ENCODE measurements at regions not wholly inside any gene's neighbourhood (a gene's known extent, or its start where the extent isn't known, plus 50 kb on each side); places are given as distances from the start of the nearest gene placed in this dataset.

GRCh38 chr14:39734306-39734705 is 302.1 kb upstream of the FBXO33 start:
- Histone ChIP-seq H3K36me3 (no peaks in the 10 kb centered on the region), H3K4me3 (no peak overlapping the region), H3K27me3 (no peaks in the 10 kb centered on the region), H3K27ac (no peak overlapping the region), H3K9me3 (no peaks in the 10 kb centered on the region), H3K4me1 (no peaks in the 10 kb centered on the region)
- DNase-seq (ENCODE audit: extremely low spot score in 2 of 2): no peak
- TF ChIP-seq POLR2A (IDR thresholded peaks at IDR 0.05): no peak
- TF ChIP-seq POLR2AphosphoS5 (IDR thresholded peaks at IDR 0.05; ENCODE audit: insufficient read depth in 1 of 2, low read depth in 1 of 2): no peak
- TF ChIP-seq CTCF (IDR thresholded peaks at IDR 0.05): no peak
- intact Hi-C loops (cut with DNase I): no loop called here

DNA sequence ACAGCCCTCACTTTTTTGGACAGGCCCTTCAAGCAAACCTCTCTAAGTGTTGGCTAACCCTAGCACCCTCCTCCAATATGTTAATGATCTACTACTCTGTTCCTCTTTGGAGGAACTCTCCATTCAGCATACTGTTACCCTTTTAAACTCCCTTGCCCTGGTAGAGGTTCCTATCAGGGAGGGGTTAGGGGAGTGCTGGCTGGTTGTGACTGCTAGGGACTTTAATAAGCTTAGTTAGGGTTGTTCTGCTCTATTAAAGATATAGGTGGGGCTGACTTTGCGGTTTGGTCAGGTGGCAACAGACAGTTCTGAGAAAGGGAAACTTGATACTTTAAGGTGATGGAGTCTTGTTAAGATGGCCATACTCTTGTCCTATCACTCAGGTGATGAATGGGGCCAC is 301.5 kb upstream of the FBXO33 start:
- Histone ChIP-seq H3K27ac (no peak overlapping the region), H3K4me1 (no peaks in the 10 kb centered on the region), H3K27me3 (no peaks in the 10 kb centered on the region), H3K9me3 (no peaks in the 10 kb centered on the region), H3K36me3 (no peaks in the 10 kb centered on the region), H3K4me3 (no peak overlapping the region)
- DNase-seq (ENCODE audit: extremely low spot score in 2 of 2): no peak
- TF ChIP-seq POLR2A (IDR thresholded peaks at IDR 0.05) (no peak), POLR2AphosphoS5 (IDR thresholded peaks at IDR 0.05; ENCODE audit: insufficient read depth in 1 of 2, low read depth in 1 of 2) (no peak), CTCF (IDR thresholded peaks at IDR 0.05) (no peak)
- intact Hi-C loops (cut with DNase I): no loop called here

DNA sequence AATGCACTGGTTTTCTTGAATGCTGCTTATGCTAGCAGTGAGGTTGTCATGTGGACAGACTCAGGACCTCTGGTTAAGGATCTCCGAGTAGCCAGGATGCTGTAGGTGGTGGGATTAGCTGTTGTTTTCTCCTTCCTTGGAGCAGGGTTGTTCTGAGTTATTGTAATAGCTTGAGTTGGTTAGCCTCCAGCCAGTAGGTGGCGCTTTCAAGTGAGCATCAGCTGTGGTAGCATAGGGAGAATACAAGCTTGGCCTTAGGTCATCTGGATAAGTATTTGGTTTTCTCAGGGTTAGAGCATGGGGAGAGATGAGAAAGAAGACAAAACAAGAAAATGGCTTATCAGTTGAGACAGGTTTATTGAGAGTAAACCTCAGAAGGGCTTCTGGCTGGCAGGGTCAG is 299.7 kb upstream of the FBXO33 start:
- Histone ChIP-seq H3K9me3 (no peaks in the 10 kb centered on the region), H3K27ac (no peak overlapping the region), H3K4me1 (no peaks in the 10 kb centered on the region), H3K36me3 (no peaks in the 10 kb centered on the region), H3K27me3 (no peaks in the 10 kb centered on the region), H3K4me3 (no peak overlapping the region)
- intact Hi-C loops (cut with DNase I): no loop called here
- no peak for TF ChIP-seq POLR2AphosphoS5 (IDR thresholded peaks at IDR 0.05; ENCODE audit: insufficient read depth in 1 of 2, low read depth in 1 of 2)
- no peak for TF ChIP-seq CTCF (IDR thresholded peaks at IDR 0.05)
- TF ChIP-seq POLR2A (IDR thresholded peaks at IDR 0.05): no peak
- DNase-seq (ENCODE audit: extremely low spot score in 2 of 2): no peak

DNA sequence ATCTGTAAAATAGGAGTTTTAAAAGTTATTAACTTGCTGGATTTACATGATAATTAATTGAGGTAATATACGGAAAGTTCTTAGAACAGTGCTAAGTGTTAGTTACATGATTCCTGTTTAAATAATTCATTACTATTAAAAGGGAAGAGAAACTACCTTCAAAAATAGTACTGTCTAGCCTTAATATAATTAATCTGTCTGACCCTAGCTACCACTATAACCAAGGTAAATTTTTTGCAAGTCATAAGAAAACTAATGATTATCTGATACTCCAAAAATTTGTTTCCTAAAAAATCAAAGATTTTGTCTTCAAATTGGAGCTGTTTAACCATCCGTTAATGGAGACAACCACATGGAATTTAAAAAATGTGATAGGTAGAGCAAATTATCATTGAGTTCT is 294.3 kb upstream of the FBXO33 start:
- Histone ChIP-seq H3K4me1 (no peaks in the 10 kb centered on the region), H3K36me3 (no peaks in the 10 kb centered on the region), H3K27ac (no peak overlapping the region), H3K4me3 (no peak overlapping the region), H3K27me3 (no peaks in the 10 kb centered on the region), H3K9me3 (no peaks in the 10 kb centered on the region)
- TF ChIP-seq POLR2AphosphoS5 (IDR thresholded peaks at IDR 0.05; ENCODE audit: insufficient read depth in 1 of 2, low read depth in 1 of 2): no peak
- no peak for TF ChIP-seq POLR2A (IDR thresholded peaks at IDR 0.05)
- TF ChIP-seq CTCF (IDR thresholded peaks at IDR 0.05): no peak
- DNase-seq (ENCODE audit: extremely low spot score in 2 of 2): no peak
- intact Hi-C loops (cut with DNase I): no loop called here

GRCh38 chr14:39722547-39723273 is 290.5 kb upstream of the FBXO33 start:
- Histone ChIP-seq H3K36me3 (no peaks in the 10 kb centered on the region), H3K9me3 (no peaks in the 10 kb centered on the region), H3K27me3 (no peaks in the 10 kb centered on the region), H3K4me3 (no peak overlapping the region), H3K27ac (no peak overlapping the region), H3K4me1 (no peaks in the 10 kb centered on the region)
- TF ChIP-seq POLR2A (IDR thresholded peaks at IDR 0.05) (no peak), POLR2AphosphoS5 (IDR thresholded peaks at IDR 0.05; ENCODE audit: insufficient read depth in 1 of 2, low read depth in 1 of 2) (no peak), CTCF (IDR thresholded peaks at IDR 0.05) (no peak)
- intact Hi-C loops (cut with DNase I): no loop called here
- DNase-seq (ENCODE audit: extremely low spot score in 2 of 2): no peak
